Activated naive CD4-positive, alpha-beta T cell treated with anti-CD3 and anti-CD28 coated beads, Interleukin-2, amount 50 U/mL, for 72 hours (primary cell): ENCODE measurements at regions not wholly inside any gene's neighbourhood (a gene's known extent, or its start where the extent isn't known, plus 50 kb on each side); places are given as distances from the start of the nearest gene placed in this dataset.
"Not testable (repeated sequence)": the region's sequence is repeated elsewhere in the genome, so short reads cannot be mapped to it uniquely, and the experiment has no call there.

ENCODE experiments used
- ATAC-seq, 2 donors: fragments of 150-1000 bp; cut with Tn5 transposase; 2 replicates each; pipeline ENCODE4 v1.10.0; 2021; ENCODE audit warnings: mild to moderate bottlenecking in 2 of 2, moderate library complexity in 2 of 2
- DNase-seq, 2 donors: peaks; one replicate each; pipeline ENCODE4 v3.0.0; 2021 to 2022; ENCODE audit warnings: low spot score in 2 of 2
- H3K27ac Mint-ChIP-seq, 2 donors: one replicate each; pipeline ENCODE4 v1.8.0; 2022; ENCODE audit warnings: mild to moderate bottlenecking in 2 of 2, mixed read lengths in 2 of 2
- H3K36me3 Mint-ChIP-seq, 2 donors: one replicate each; pipeline ENCODE4 v1.8.0; 2022; ENCODE audit warnings: mixed read lengths in 2 of 2
- H3K9me3 Mint-ChIP-seq, 2 donors: one replicate each; pipeline ENCODE4 v1.8.0; 2022; ENCODE audit warnings: mixed read lengths in 2 of 2

- DNase-seq (no peak), ATAC-seq (no peak)
- Mint-ChIP-seq H3K27ac (no peak overlapping the region), H3K9me3 (peaks cover 30 to 34% of the 10 kb centered on the region in 2 donors), H3K36me3 (peaks cover 0 to 15% of the 10 kb centered on the region in 2 donors)
These were observed 294.9 kb upstream of the SGO1 start for GRCh38 chr3:20480786-20481365.

GRCh38 chr3:20478436-20478835 is 292.4 kb upstream of the SGO1 start:
- Mint-ChIP-seq H3K9me3 (peaks cover 18 to 19% of the 10 kb centered on the region in 2 donors), H3K36me3 (peaks cover 0 to 8% of the 10 kb centered on the region in 2 donors), H3K27ac (no peak overlapping the region)
- ATAC-seq (no peak), DNase-seq (no peak)

- peaks cover 8 to 13% of the 10 kb centered on the region in 2 donors for H3K36me3 Mint-ChIP-seq
- ATAC-seq, H3K27ac Mint-ChIP-seq, DNase-seq: not testable (repeated sequence)
- peaks cover 21 to 23% of the 10 kb centered on the region in 2 donors for H3K9me3 Mint-ChIP-seq
These were observed 278.2 kb upstream of the SGO1 start for GRCh38 chr3:20464237-20464636.

GRCh38 chr3:20462723-20463122 is 276.7 kb upstream of the SGO1 start:
- DNase-seq (no peak), ATAC-seq (no peak)
- Mint-ChIP-seq H3K9me3 (peaks cover 14 to 21% of the 10 kb centered on the region in 2 donors), H3K36me3 (peaks cover 4 to 10% of the 10 kb centered on the region in 2 donors), H3K27ac (no peak overlapping the region)

- H3K36me3 Mint-ChIP-seq, result peaks cover 0 to 15% of the 10 kb centered on the region in 2 donors
- H3K9me3 Mint-ChIP-seq, result peaks cover 14 to 21% of the 10 kb centered on the region in 2 donors
- H3K27ac Mint-ChIP-seq, result no peak overlapping the region
- ATAC-seq (no peak), DNase-seq (no peak)
These were observed 276.2 kb upstream of the SGO1 start for GRCh38 chr3:20462226-20462625.

GRCh38 chr3:20458994-20459716 is 273.1 kb upstream of the SGO1 start:
- ATAC-seq, result no peak
- peaks cover 11 to 18% of the 10 kb centered on the region in 2 donors for H3K9me3 Mint-ChIP-seq
- DNase-seq, result no peak
- no peak overlapping the region for H3K27ac Mint-ChIP-seq
- H3K36me3 Mint-ChIP-seq, result peaks cover 0 to 17% of the 10 kb centered on the region in 2 donors

GRCh38 chr3:20456511-20456910 is 270.5 kb upstream of the SGO1 start:
- DNase-seq (no peak), ATAC-seq (no peak)
- Mint-ChIP-seq H3K9me3 (peaks cover 9 to 15% of the 10 kb centered on the region in 2 donors), H3K27ac (no peak overlapping the region), H3K36me3 (peaks cover 0 to 17% of the 10 kb centered on the region in 2 donors)

- ATAC-seq (no peak), DNase-seq (no peak)
- peaks cover 5 to 7% of the 10 kb centered on the region in 2 donors for H3K9me3 Mint-ChIP-seq
- no peak overlapping the region for H3K27ac Mint-ChIP-seq
- H3K36me3 Mint-ChIP-seq, result no peaks in the 10 kb centered on the region
These were observed 265.2 kb upstream of the SGO1 start for GRCh38 chr3:20451170-20451569.

- Mint-ChIP-seq H3K36me3 (no peaks in the 10 kb centered on the region), H3K9me3 (peaks cover 6 to 8% of the 10 kb centered on the region in 2 donors), H3K27ac (no peak overlapping the region)
- no peak for ATAC-seq
- no peak for DNase-seq
These were observed 264.6 kb upstream of the SGO1 start for GRCh38 chr3:20450611-20451010.

- DNase-seq (no peak), ATAC-seq (no peak)
- Mint-ChIP-seq H3K36me3 (no peaks in the 10 kb centered on the region), H3K9me3 (peaks cover 4 to 17% of the 10 kb centered on the region in 2 donors), H3K27ac (no peak overlapping the region)
These were observed 256.8 kb upstream of the SGO1 start for GRCh38 chr3:20442846-20443245.

GRCh38 chr3:20427268-20427667 is 241.3 kb upstream of the SGO1 start:
- not testable (repeated sequence) for ATAC-seq, DNase-seq, H3K27ac Mint-ChIP-seq
- H3K36me3 Mint-ChIP-seq, result peaks cover 6 to 27% of the 10 kb centered on the region in 2 donors
- H3K9me3 Mint-ChIP-seq, result peaks cover 15 to 23% of the 10 kb centered on the region in 2 donors

GRCh38 chr3:20425138-20425537 is 239.1 kb upstream of the SGO1 start:
- H3K9me3 Mint-ChIP-seq, result peaks cover 6 to 13% of the 10 kb centered on the region in 2 donors
- no peak for ATAC-seq
- no peak for DNase-seq
- peaks cover 2 to 12% of the 10 kb centered on the region in 2 donors for H3K36me3 Mint-ChIP-seq
- no peak overlapping the region for H3K27ac Mint-ChIP-seq

- Mint-ChIP-seq H3K36me3 (peaks cover 0 to 4% of the 10 kb centered on the region in 2 donors), H3K9me3 (peaks cover 0 to 9% of the 10 kb centered on the region in 2 donors), H3K27ac (no peak overlapping the region)
- DNase-seq (no peak), ATAC-seq (no peak)
These were observed 238.1 kb upstream of the SGO1 start for GRCh38 chr3:20424086-20424485.

GRCh38 chr3:20422391-20422790 is 236.4 kb upstream of the SGO1 start:
- H3K27ac Mint-ChIP-seq, result no peak overlapping the region
- no peak for ATAC-seq
- H3K9me3 Mint-ChIP-seq, result peaks cover 0 to 4% of the 10 kb centered on the region in 2 donors
- no peaks in the 10 kb centered on the region for H3K36me3 Mint-ChIP-seq
- DNase-seq, result no peak

GRCh38 chr3:20417388-20418108 is 231.5 kb upstream of the SGO1 start:
- Mint-ChIP-seq H3K27ac (no peak overlapping the region), H3K9me3 (no peaks in the 10 kb centered on the region), H3K36me3 (no peaks in the 10 kb centered on the region)
- ATAC-seq (no peak), DNase-seq (no peak)

- ATAC-seq (no peak), DNase-seq (no peak)
- no peak overlapping the region for H3K27ac Mint-ChIP-seq
- H3K9me3 Mint-ChIP-seq, result no peaks in the 10 kb centered on the region
- H3K36me3 Mint-ChIP-seq, result no peaks in the 10 kb centered on the region
These were observed 220.6 kb upstream of the SGO1 start for GRCh38 chr3:20406611-20407011.

- Mint-ChIP-seq H3K27ac (no peak overlapping the region), H3K36me3 (no peaks in the 10 kb centered on the region), H3K9me3 (no peaks in the 10 kb centered on the region)
- no peak for ATAC-seq
- no peak for DNase-seq
These were observed 219.7 kb upstream of the SGO1 start for GRCh38 chr3:20405744-20406143.
